H1 (cell line): ENCODE measurements at regions not wholly inside any gene's neighbourhood (a gene's known extent, or its start where the extent isn't known, plus 50 kb on each side); places are given as distances from the start of the nearest gene placed in this dataset.
A peak's percentile ranks its signal among the peaks of the same experiment; 100 is the strongest.

Experiments
- CTCF ChIA-PET: fragments of 300-600 bp; sonication (Branson Sonifier 250); formaldehyde crosslinking; loops from one replicate; lab custom pipeline; 2021; ENCODE audit not compliant: partially characterized antibody; lab: Charles Lee
- POLR2A ChIA-PET: fragments of 300-600 bp; sonication (Branson Sonifier 250); formaldehyde crosslinking; loops from one replicate; lab custom pipeline; 2021; ENCODE audit warnings: inconsistent platforms; ENCODE audit not compliant: partially characterized antibody; lab: Charles Lee
- DNase-seq, 2 experiments: peaks; one replicate each; pipeline versions ENCODE4 v3.0.0 to v3.0.0-alpha.2; 2010 to 2022; ENCODE audit warnings: low spot score in 2 of 2, low read depth in 1 of 2, mixed read lengths in 1 of 2
- FAIRE-seq: peaks from 2 replicates; lab custom pipeline; 2011; peaks lifted over from hg19 to GRCh38; lab: Jason Lieb, UNC
- H2AFZ ChIP-seq: 2 replicates; pipeline ENCODE4 v1.8.1; 2012; ENCODE audit warnings: low read length, inconsistent platforms
- H2AK5ac ChIP-seq: 2 replicates; pipeline ENCODE4 v1.6.1; 2013; ENCODE audit warnings: low read depth, low read length
- H2BK120ac ChIP-seq: replicated peaks from 2 replicates; pipeline ENCODE3; 2013; ENCODE audit warnings: low read depth, low read length, inconsistent platforms
- H2BK12ac ChIP-seq: 2 replicates; pipeline ENCODE4 v1.6.1; 2013; ENCODE audit warnings: low read depth, low read length
- H2BK15ac ChIP-seq: 2 replicates; pipeline ENCODE4 v1.6.1; 2013; ENCODE audit warnings: low read length
- H2BK20ac ChIP-seq: 2 replicates; pipeline ENCODE4 v1.6.1; 2013; ENCODE audit warnings: low read length
- H2BK5ac ChIP-seq: 2 replicates; pipeline ENCODE4 v1.6.1; 2013; ENCODE audit warnings: low read depth, low read length
- H3K14ac ChIP-seq: 2 replicates; pipeline ENCODE4 v1.6.1; 2013; ENCODE audit warnings: inconsistent platforms; ENCODE audit not compliant: insufficient read length
- H3K18ac ChIP-seq: 2 replicates; pipeline ENCODE4 v1.6.1; 2013; ENCODE audit warnings: low read length; ENCODE audit errors: extremely low read depth
- H3K23ac ChIP-seq: 2 replicates; pipeline ENCODE4 v1.6.1; 2013; ENCODE audit warnings: inconsistent platforms; ENCODE audit not compliant: insufficient read length
- H3K23me2 ChIP-seq: 2 replicates; pipeline ENCODE4 v1.6.1; 2013; ENCODE audit warnings: low read depth, low read length
- H3K27ac ChIP-seq: 2 replicates; pipeline ENCODE4 v1.6.1; 2011; ENCODE audit warnings: low read depth, low read length, inconsistent platforms
- H3K27me3 ChIP-seq, 4 experiments: replicated peaks in 1 of 4; 1 replicate in 1 of 4; 2 replicates in 3 of 4; pipeline versions ENCODE4 v1.6.1 to v1.8.1; 2011 to 2013; ENCODE audit warnings: low read length in 3 of 4, mild to moderate bottlenecking in 3 of 4, inconsistent platforms in 2 of 4, mixed read lengths in 2 of 4, moderate library complexity in 1 of 4; ENCODE audit not compliant: control insufficient read depth in 3 of 4, insufficient read depth in 3 of 4; ENCODE audit errors: extremely low read depth in 1 of 4
- H3K36me3 ChIP-seq, 4 experiments: 2 replicates each; pipeline versions ENCODE4 v1.6.1 to v1.8.1; 2011 to 2013; ENCODE audit warnings: mild to moderate bottlenecking in 4 of 4, low read length in 3 of 4, moderate library complexity in 2 of 4, control low read depth in 1 of 4, inconsistent platforms in 1 of 4; ENCODE audit not compliant: insufficient read depth in 4 of 4, control insufficient read depth in 2 of 4
- H3K4ac ChIP-seq: replicated peaks from 2 replicates; pipeline ENCODE3; 2013; ENCODE audit warnings: low read length, low read depth, mixed read lengths, inconsistent platforms; ENCODE audit not compliant: insufficient read length
- H3K4me1 ChIP-seq, 4 experiments: replicated peaks in 1 of 4; 1 replicate in 1 of 4; 2 replicates in 3 of 4; pipeline versions ENCODE4 v1.6.1 to v1.8.1; 2011 to 2013; ENCODE audit warnings: low read length in 3 of 4, inconsistent platforms in 2 of 4, mixed read lengths in 1 of 4; ENCODE audit not compliant: insufficient read depth in 4 of 4, control insufficient read depth in 3 of 4
- H3K4me2 ChIP-seq, 2 experiments: 2 replicates each; pipeline versions ENCODE4 v1.6.1 to v1.8.1; 2011 to 2013; ENCODE audit warnings: low read depth in 2 of 2, low read length in 2 of 2, control low read depth in 1 of 2, inconsistent platforms in 1 of 2, mild to moderate bottlenecking in 1 of 2; ENCODE audit not compliant: insufficient read depth in 1 of 2
- H3K4me3 ChIP-seq, 4 experiments: fragments of 200-600, 300-600 bp in 1 of 4; sonication (generic), shearing (Covaris generic), sonication (Bioruptor Twin) in 1 of 4; 2 replicates each; pipeline versions ENCODE4 v1.5.1 to v1.8.1; 2011 to 2016; ENCODE audit warnings: low read length in 4 of 4, low read depth in 3 of 4, control low read depth in 2 of 4, inconsistent platforms in 2 of 4, mild to moderate bottlenecking in 2 of 4, mixed read lengths in 1 of 4, moderate library complexity in 1 of 4; ENCODE audit not compliant: insufficient read depth in 2 of 4; ENCODE audit errors: extremely low read depth in 1 of 4
- H3K56ac ChIP-seq: replicated peaks from 2 replicates; pipeline ENCODE3; 2013; ENCODE audit warnings: low read depth, mild to moderate bottlenecking, mixed read lengths, low read length, inconsistent platforms; ENCODE audit not compliant: insufficient read length
- H3K79me1 ChIP-seq: 2 replicates; pipeline ENCODE4 v1.6.1; 2013; ENCODE audit warnings: low read depth, low read length, control low read depth
- H3K79me2 ChIP-seq, 2 experiments: 2 replicates each; pipeline versions ENCODE4 v1.6.1 to v1.8.1; 2012 to 2013; ENCODE audit warnings: low read length in 2 of 2, mild to moderate bottlenecking in 2 of 2, inconsistent platforms in 1 of 2; ENCODE audit not compliant: insufficient read depth in 2 of 2, control insufficient read depth in 1 of 2
- H3K9ac ChIP-seq, 4 experiments: replicated peaks in 1 of 4; 1 replicate in 1 of 4; 2 replicates in 3 of 4; pipeline versions ENCODE4 v1.6.1 to v1.8.1; 2011 to 2013; ENCODE audit warnings: low read depth in 3 of 4, low read length in 3 of 4, control low read depth in 2 of 4, mild to moderate bottlenecking in 2 of 4, moderate library complexity in 2 of 4, inconsistent platforms in 1 of 4; ENCODE audit errors: extremely low read depth in 1 of 4
- H3K9me3 ChIP-seq, 2 experiments: 2 replicates each; pipeline versions ENCODE4 v1.6.1 to v1.8.1; 2012 to 2013; ENCODE audit warnings: mild to moderate bottlenecking in 2 of 2, moderate library complexity in 2 of 2, control low read depth in 1 of 2, inconsistent platforms in 1 of 2, low read depth in 1 of 2, low read length in 1 of 2, mixed read lengths in 1 of 2; ENCODE audit not compliant: insufficient read depth in 2 of 2
- H4K20me1 ChIP-seq, 2 experiments: replicated peaks in 1 of 2; 2 replicates each; pipeline versions ENCODE3 to v1.8.1; 2011 to 2013; ENCODE audit warnings: inconsistent platforms in 2 of 2, low read length in 2 of 2, mild to moderate bottlenecking in 1 of 2; ENCODE audit not compliant: insufficient read depth in 2 of 2, control insufficient read depth in 1 of 2
- H4K5ac ChIP-seq: 2 replicates; pipeline ENCODE4 v1.6.1; 2013; ENCODE audit warnings: low read length, low read depth, mixed read lengths, inconsistent platforms; ENCODE audit not compliant: insufficient read length
- H4K8ac ChIP-seq: 2 replicates; pipeline ENCODE4 v1.8.0; 2013; ENCODE audit warnings: mild to moderate bottlenecking, moderate library complexity, low read length, inconsistent platforms; ENCODE audit not compliant: insufficient read depth; ENCODE audit errors: extremely low read depth
- H4K91ac ChIP-seq: replicated peaks from 2 replicates; pipeline ENCODE3; 2013; ENCODE audit warnings: low read length, mixed read lengths, inconsistent platforms; ENCODE audit not compliant: insufficient read length
- BACH1 ChIP-seq: IDR thresholded peaks from 2 replicates; pipeline ENCODE4 v1.6.1; 2012; ENCODE audit warnings: low read length, improper control_type of control experiment
- JUND ChIP-seq: IDR thresholded peaks from 2 replicates; pipeline ENCODE4 v1.6.1; 2011; ENCODE audit warnings: mild to moderate bottlenecking, improper control_type of control experiment, low read length
- SIN3A ChIP-seq, 2 experiments: IDR thresholded peaks in 1 of 2; conservative IDR thresholded peaks in 1 of 2; 2 replicates each; pipeline ENCODE4 v1.6.1; 2011 to 2012; ENCODE audit warnings: low read length in 2 of 2, improper control_type of control experiment in 1 of 2, low read depth in 1 of 2, mild to moderate bottlenecking in 1 of 2
- TEAD4 ChIP-seq: IDR thresholded peaks from 2 replicates; pipeline ENCODE4 v1.6.1; 2012; ENCODE audit warnings: low read depth, low read length, inconsistent platforms, mixed read lengths
- WGBS, 2 experiments: shearing (Covaris generic) in 1 of 2; methylation state at CpG; one replicate each; pipeline versions ENCODE4 v1.1.6 to v1.1.7; 2013 to 2015; ENCODE audit warnings: low lambda C conversion rate in 2 of 2, mixed read lengths in 2 of 2, inconsistent platforms in 1 of 2, low coverage in 1 of 2, missing lambda C conversion rate in 1 of 2; ENCODE audit not compliant: insufficient replicate concordance in 2 of 2, insufficient coverage in 1 of 2, insufficient read length in 1 of 2; ENCODE audit errors: extremely low coverage in 1 of 2, missing lambda C conversion rate in 1 of 2; 5-methylcytosine and 5-hydroxymethylcytosine counted together

DNA sequence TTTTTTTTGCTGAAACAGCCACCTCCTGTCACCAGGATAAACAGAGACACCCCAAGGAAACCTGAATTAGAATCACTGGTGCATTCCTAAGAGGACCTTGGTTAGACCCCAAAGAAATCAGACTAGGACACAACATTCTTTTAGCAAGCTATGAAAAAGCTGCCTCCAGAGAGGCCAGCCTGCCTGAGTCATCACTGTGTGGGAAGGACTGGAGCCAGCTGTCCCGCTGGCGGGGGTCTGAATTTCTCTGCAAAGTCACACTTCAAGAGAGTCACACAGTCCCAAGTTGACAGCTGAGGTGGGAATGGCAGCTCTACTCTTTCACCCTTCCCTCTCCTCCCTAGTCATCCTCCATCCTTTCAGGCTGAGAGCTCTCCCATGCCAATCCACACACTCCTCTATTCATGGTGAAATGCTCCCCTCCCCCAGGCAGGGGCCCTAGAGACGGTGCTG, 405.0 kb upstream of the POU3F1 start:
- Histone ChIP-seq H3K9me3 (no peaks in the 10 kb centered on the region), H2AFZ (no peak overlapping the region), H3K23ac (no peak overlapping the region), H3K9ac (no peak overlapping the region), H3K23me2 (no peaks in the 10 kb centered on the region), H2BK120ac (no peak overlapping the region), H3K27me3 (no peaks in the 10 kb centered on the region; a peak in 1 of 7 replicates), H3K79me2 (no peaks in the 10 kb centered on the region), H3K4me1 (peaks cover 2 to 11% (median 8%) of the 10 kb centered on the region in 4 experiments; a peak in 5 of 7 replicates), H3K36me3 (no peaks in the 10 kb centered on the region), H2BK12ac (no peak overlapping the region; the same call in 1 of the 2 replicates), H4K20me1 (no peaks in the 10 kb centered on the region), H4K91ac (no peak overlapping the region), H3K27ac (no peak overlapping the region), H2AK5ac (no peak overlapping the region), H3K4me3 (peak overlapping the region in 1 of 4 experiments; percentile 14; a peak in 1 of 8 replicates), H3K14ac (no peak overlapping the region), H3K4me2 (peak overlapping the region in 1 of 2 experiments; percentile 8; a peak in 3 of 4 replicates), H2BK5ac (no peak overlapping the region), H3K18ac (no peak overlapping the region), H3K4ac (no peak overlapping the region), H4K5ac (no peak overlapping the region), H4K8ac (no peak overlapping the region), H2BK15ac (no peak overlapping the region), H3K79me1 (no peaks in the 10 kb centered on the region), H2BK20ac (no peak overlapping the region), H3K56ac (no peak overlapping the region)
- ChIA-PET POLR2A (interaction anchor here (0.9 to 16.7 kb wide), 9 partner anchors 9 to 404 kb away, joined by 3 to 190 read pairs (median 4); no protein-coding TSS in a partner anchor), CTCF (interaction anchor here (0.6 to 1.5 kb wide), 7 partner anchors 9 to 581 kb away, joined by 3 to 4 read pairs (median 3); no protein-coding TSS in a partner anchor)
- WGBS, 2 experiments: 19% methylated on average over 3 of the region's 3 CpGs; no CpG with 5 or more reads in 1 of the 2 experiments
- peak in 1 of 2 experiments; percentile 53 for DNase-seq
- TF ChIP-seq BACH1: 0 out of 2 replicates have a peak, but pooled peaks have one; percentile 38
- 0 out of 4 replicates have a peak, but pooled peaks of 1 of the 2 experiments have one; percentile 43 for TF ChIP-seq SIN3A (conservative IDR thresholded peaks at IDR 0.05 in 1 of 2, IDR thresholded peaks at IDR 0.05 in 1 of 2; ENCODE audit: low read depth in 1 of 2, low read length in 2 of 2)
- peak; percentile 78 for TF ChIP-seq JUND
- no peak for TF ChIP-seq TEAD4
- FAIRE-seq: no peak
